ENCODE measurements at regions not wholly inside any gene's neighbourhood (a gene's known extent, or its start where the extent isn't known, plus 50 kb on each side); places are given as distances from the start of the nearest gene placed in this dataset.
"Not testable (repeated sequence)": the region's sequence is repeated elsewhere in the genome, so short reads cannot be mapped to it uniquely, and the experiment has no call there.

GRCh38 chr2:8131423-8131822, 550.4 kb upstream of the ID2 start:
- CTCF ChIA-PET; DNase-seq; H3K4me1 Mint-ChIP-seq (ENCODE audit: low read depth); H3K9me3 Mint-ChIP-seq; H3K36me3 Mint-ChIP-seq (ENCODE audit: low read depth); H3K4me3 Mint-ChIP-seq; H3K27ac Mint-ChIP-seq; H3K27me3 Mint-ChIP-seq (ENCODE audit: low read depth); intact Hi-C loops (cut with micrococcal nuclease): not testable (repeated sequence)

- H3K36me3 Mint-ChIP-seq (ENCODE audit: low read depth) = no peaks in the 10 kb centered on the region
- intact Hi-C loops (cut with micrococcal nuclease) = no loop called here
- no peak overlapping the region for H3K4me3 Mint-ChIP-seq
- H3K27me3 Mint-ChIP-seq (ENCODE audit: low read depth) = no peaks in the 10 kb centered on the region
- H3K9me3 Mint-ChIP-seq = no peaks in the 10 kb centered on the region
- no peak overlapping the region for H3K27ac Mint-ChIP-seq
- no peak for DNase-seq
- no peaks in the 10 kb centered on the region for H3K4me1 Mint-ChIP-seq (ENCODE audit: low read depth)
- CTCF ChIA-PET = interaction anchor here (0.6 to 0.7 kb wide), 2 partner anchors 40 to 555 kb away, joined by 3 read pairs; no protein-coding TSS in a partner anchor
These were observed 549.5 kb upstream of the ID2 start for GRCh38 chr2:8132351-8132831.

- intact Hi-C loops (cut with micrococcal nuclease) = no loop called here
- Mint-ChIP-seq H3K4me1 (ENCODE audit: low read depth) (no peaks in the 10 kb centered on the region), H3K27me3 (ENCODE audit: low read depth) (no peaks in the 10 kb centered on the region), H3K27ac (no peak overlapping the region), H3K36me3 (ENCODE audit: low read depth) (no peaks in the 10 kb centered on the region), H3K9me3 (no peaks in the 10 kb centered on the region), H3K4me3 (no peak overlapping the region)
- CTCF ChIA-PET = interaction anchor here (0.6 kb wide), 1 partner anchor 40 kb away, joined by 3 read pairs; no protein-coding TSS in a partner anchor
- no peak for DNase-seq
These were observed 549.0 kb upstream of the ID2 start for GRCh38 chr2:8132879-8133278.

GRCh38 chr2:8133363-8133762, 548.5 kb upstream of the ID2 start:
- H3K27me3 Mint-ChIP-seq (ENCODE audit: low read depth) = no peaks in the 10 kb centered on the region
- no peak for DNase-seq
- intact Hi-C loops (cut with micrococcal nuclease) = no loop called here
- H3K4me3 Mint-ChIP-seq = no peak overlapping the region
- H3K27ac Mint-ChIP-seq = no peak overlapping the region
- CTCF ChIA-PET = no interaction called here
- H3K36me3 Mint-ChIP-seq (ENCODE audit: low read depth) = no peaks in the 10 kb centered on the region
- H3K4me1 Mint-ChIP-seq (ENCODE audit: low read depth) = no peaks in the 10 kb centered on the region
- H3K9me3 Mint-ChIP-seq = no peaks in the 10 kb centered on the region

- H3K4me3 Mint-ChIP-seq = no peak overlapping the region
- H3K36me3 Mint-ChIP-seq (ENCODE audit: low read depth) = no peaks in the 10 kb centered on the region
- no peak for DNase-seq
- H3K4me1 Mint-ChIP-seq (ENCODE audit: low read depth) = no peaks in the 10 kb centered on the region
- no peak overlapping the region for H3K27ac Mint-ChIP-seq
- intact Hi-C loops (cut with micrococcal nuclease) = no loop called here
- H3K9me3 Mint-ChIP-seq = no peaks in the 10 kb centered on the region
- no peaks in the 10 kb centered on the region for H3K27me3 Mint-ChIP-seq (ENCODE audit: low read depth)
- CTCF ChIA-PET = no interaction called here
These were observed 547.9 kb upstream of the ID2 start for GRCh38 chr2:8133913-8134472.

- H3K4me1 Mint-ChIP-seq (ENCODE audit: low read depth) = no peaks in the 10 kb centered on the region
These were observed 547.4 kb upstream of the ID2 start for GRCh38 chr2:8134473-8134932.

GRCh38 chr2:8134985-8135682, 546.7 kb upstream of the ID2 start:
- Mint-ChIP-seq H3K36me3 (ENCODE audit: low read depth) (no peaks in the 10 kb centered on the region), H3K27ac (no peak overlapping the region), H3K27me3 (ENCODE audit: low read depth) (no peaks in the 10 kb centered on the region), H3K4me3 (no peak overlapping the region), H3K9me3 (no peaks in the 10 kb centered on the region), H3K4me1 (ENCODE audit: low read depth) (no peaks in the 10 kb centered on the region)
- no peak for DNase-seq
- CTCF ChIA-PET = no interaction called here
- intact Hi-C loops (cut with micrococcal nuclease) = no loop called here

More at GRCh38 chr2:8134473-8134932, 547.4 kb upstream of the ID2 start:
- H3K27me3 Mint-ChIP-seq (ENCODE audit: low read depth) = no peaks in the 10 kb centered on the region
- H3K9me3 Mint-ChIP-seq = no peaks in the 10 kb centered on the region
- H3K4me3 Mint-ChIP-seq = no peak overlapping the region
- no peak for DNase-seq
- CTCF ChIA-PET = no interaction called here
- intact Hi-C loops (cut with micrococcal nuclease) = no loop called here
- H3K36me3 Mint-ChIP-seq (ENCODE audit: low read depth) = no peaks in the 10 kb centered on the region
- no peak overlapping the region for H3K27ac Mint-ChIP-seq

GRCh38 chr2:8137801-8138200, 544.1 kb upstream of the ID2 start:
- H3K4me3 Mint-ChIP-seq = no peak overlapping the region
- intact Hi-C loops (cut with micrococcal nuclease) = no loop called here
- no peak for DNase-seq
- no peaks in the 10 kb centered on the region for H3K27me3 Mint-ChIP-seq (ENCODE audit: low read depth)
- no peaks in the 10 kb centered on the region for H3K4me1 Mint-ChIP-seq (ENCODE audit: low read depth)
- no peaks in the 10 kb centered on the region for H3K36me3 Mint-ChIP-seq (ENCODE audit: low read depth)
- H3K9me3 Mint-ChIP-seq = no peaks in the 10 kb centered on the region
- no peak overlapping the region for H3K27ac Mint-ChIP-seq
- CTCF ChIA-PET = no interaction called here

- intact Hi-C loops (cut with micrococcal nuclease) = no loop called here
- H3K27ac Mint-ChIP-seq = no peak overlapping the region
- H3K4me3 Mint-ChIP-seq = no peak overlapping the region
- no peaks in the 10 kb centered on the region for H3K9me3 Mint-ChIP-seq
- no peak for DNase-seq
- no peaks in the 10 kb centered on the region for H3K27me3 Mint-ChIP-seq (ENCODE audit: low read depth)
- no peaks in the 10 kb centered on the region for H3K4me1 Mint-ChIP-seq (ENCODE audit: low read depth)
- CTCF ChIA-PET = no interaction called here
- H3K36me3 Mint-ChIP-seq (ENCODE audit: low read depth) = no peaks in the 10 kb centered on the region
These were observed 543.3 kb upstream of the ID2 start for GRCh38 chr2:8138525-8138922.

- Mint-ChIP-seq H3K4me1 (ENCODE audit: low read depth) (no peaks in the 10 kb centered on the region), H3K4me3 (no peak overlapping the region), H3K9me3 (no peaks in the 10 kb centered on the region), H3K36me3 (ENCODE audit: low read depth) (no peaks in the 10 kb centered on the region), H3K27ac (no peak overlapping the region), H3K27me3 (ENCODE audit: low read depth) (no peaks in the 10 kb centered on the region)
- DNase-seq = no peak
- CTCF ChIA-PET = no interaction called here
- intact Hi-C loops (cut with micrococcal nuclease) = no loop called here
These were observed 542.8 kb upstream of the ID2 start for GRCh38 chr2:8138923-8139667.

GRCh38 chr2:8139668-8140200, 542.1 kb upstream of the ID2 start:
- no peaks in the 10 kb centered on the region for H3K27me3 Mint-ChIP-seq (ENCODE audit: low read depth)
- H3K4me3 Mint-ChIP-seq = no peak overlapping the region
- CTCF ChIA-PET = no interaction called here
- H3K27ac Mint-ChIP-seq = no peak overlapping the region
- intact Hi-C loops (cut with micrococcal nuclease) = no loop called here
- no peak for DNase-seq
- H3K36me3 Mint-ChIP-seq (ENCODE audit: low read depth) = no peaks in the 10 kb centered on the region
- H3K9me3 Mint-ChIP-seq = no peaks in the 10 kb centered on the region
- no peaks in the 10 kb centered on the region for H3K4me1 Mint-ChIP-seq (ENCODE audit: low read depth)

- Mint-ChIP-seq H3K4me1 (ENCODE audit: low read depth) (no peaks in the 10 kb centered on the region), H3K9me3 (no peaks in the 10 kb centered on the region), H3K36me3 (ENCODE audit: low read depth) (no peaks in the 10 kb centered on the region), H3K4me3 (no peak overlapping the region), H3K27me3 (ENCODE audit: low read depth) (no peaks in the 10 kb centered on the region), H3K27ac (no peak overlapping the region)
- CTCF ChIA-PET = interaction anchor here (1.0 kb wide), 1 partner anchor 469 kb away, joined by 3 read pairs; no protein-coding TSS in a partner anchor
- no peak for DNase-seq
- intact Hi-C loops (cut with micrococcal nuclease) = no loop called here
These were observed 540.7 kb upstream of the ID2 start for GRCh38 chr2:8141079-8141707.

Measured in activated naive CD4-positive, alpha-beta T cell treated with anti-CD3 and anti-CD28 coated beads for 36 hours (primary cell).